HepG2 (cell line): ENCODE measurements at regions not wholly inside any gene's neighbourhood (a gene's known extent, or its start where the extent isn't known, plus 50 kb on each side); places are given as distances from the start of the nearest gene placed in this dataset.

Source experiments
- FOXM1 ChIP-seq: sonication (generic); formaldehyde crosslinking; IDR thresholded peaks from 2 replicates; pipeline ENCODE4 v1.5.0; 2020; ENCODE audit warnings: missing genetic modification reagents
- JUNB ChIP-seq: sonication (generic); formaldehyde crosslinking; IDR thresholded peaks from 2 replicates; pipeline ENCODE4 v1.8.0; 2022; ENCODE audit warnings: missing genetic modification reagents, mild to moderate bottlenecking, borderline replicate concordance
- TFE3 ChIP-seq: IDR thresholded peaks from 2 replicates; pipeline ENCODE4 v1.6.1; 2016
- U2AF2 ChIP-seq: fragments of 200-400 bp; formaldehyde crosslinking; IDR thresholded peaks from 2 replicates; pipeline ENCODE4 v1.6.1; 2017; ENCODE audit warnings: low read depth, mild to moderate bottlenecking, low read length
- USF2 ChIP-seq, 2 experiments: sonication (generic) in 1 of 2; formaldehyde crosslinking in 1 of 2; IDR thresholded peaks; 2 replicates each; pipeline versions ENCODE4 v1.5.1 to v1.6.1; 2011 to 2020; ENCODE audit warnings: borderline replicate concordance in 1 of 2, low read depth in 1 of 2, low read length in 1 of 2, mild to moderate bottlenecking in 1 of 2, missing genetic modification reagents in 1 of 2, moderate library complexity in 1 of 2

GRCh38 chr16:9541723-9542122 lies 450.3 kb downstream of the HAPSTR1 start:
- TF ChIP-seq USF2 (IDR thresholded peaks at IDR 0.05; ENCODE audit: low read depth, low read length) (no peak), USF2 (CRISPR knock-in tag; IDR thresholded peaks at IDR 0.05; ENCODE audit: borderline replicate concordance) (no peak), JUNB (no peak), U2AF2 (no peak), FOXM1 (no peak), TFE3 (CRISPR knock-in tag) (no peak)
